HG03432 (cell line): ENCODE measurements at regions not wholly inside any gene's neighbourhood (a gene's known extent, or its start where the extent isn't known, plus 50 kb on each side); places are given as distances from the start of the nearest gene placed in this dataset.

Experiments
- ATAC-seq: cut with Tn5 transposase; IDR thresholded peaks from one replicate; pipeline ENCODE4 v1.9.1; 2021; ENCODE audit warnings: mild to moderate bottlenecking, moderate library complexity; ENCODE audit not compliant: unreplicated experiment

DNA sequence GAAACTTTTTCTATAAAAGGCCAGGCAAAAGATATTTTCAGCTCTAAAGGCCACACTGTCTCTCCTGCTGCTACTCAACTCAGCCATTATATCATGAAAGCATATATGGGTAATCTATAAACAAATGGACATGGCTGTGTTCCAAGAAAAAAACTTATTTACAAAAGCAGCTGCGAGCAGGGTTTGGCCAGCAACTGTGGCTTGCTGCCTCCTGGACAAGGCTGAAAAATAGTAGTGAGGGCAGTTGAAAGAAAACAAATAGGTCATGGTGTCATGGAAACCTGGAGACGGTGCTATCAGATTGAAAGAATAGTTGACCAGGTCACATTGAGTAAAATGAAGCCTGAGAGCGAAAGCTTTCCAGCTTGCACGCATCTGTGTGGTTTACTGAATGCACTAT, 89.2 kb upstream of the LRATD1 start:
- ATAC-seq = no peak

DNA sequence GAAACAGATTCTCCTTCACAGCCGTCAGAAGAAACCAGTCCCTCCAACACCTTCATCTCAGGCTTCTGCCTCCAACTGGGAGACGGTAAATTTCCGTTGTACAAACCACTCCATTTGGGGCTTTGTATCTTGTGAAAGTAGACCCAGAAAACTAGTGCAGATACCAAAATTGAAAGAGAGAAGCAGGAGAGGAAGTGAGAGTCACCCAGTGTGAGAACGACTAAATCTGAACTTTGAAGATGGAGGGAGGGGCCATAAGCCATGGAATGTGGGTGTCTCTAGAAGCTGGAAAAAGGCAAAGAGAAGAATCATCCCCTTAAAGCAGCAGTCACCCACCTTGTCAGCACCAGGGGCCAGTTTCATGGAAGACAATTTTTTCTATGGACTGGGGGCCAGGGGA, 88.3 kb upstream of the LRATD1 start:
- ATAC-seq = no peak

GRCh38 chr2:14547830-14548229, 84.7 kb upstream of the LRATD1 start:
- no peak for ATAC-seq

GRCh38 chr2:14550658-14551057, 81.9 kb upstream of the LRATD1 start:
- no peak for ATAC-seq

- no peak for ATAC-seq
These were observed 81.4 kb upstream of the LRATD1 start for GRCh38 chr2:14551069-14551468.

GRCh38 chr2:14552286-14552685, 80.2 kb upstream of the LRATD1 start:
- ATAC-seq = no peak

DNA sequence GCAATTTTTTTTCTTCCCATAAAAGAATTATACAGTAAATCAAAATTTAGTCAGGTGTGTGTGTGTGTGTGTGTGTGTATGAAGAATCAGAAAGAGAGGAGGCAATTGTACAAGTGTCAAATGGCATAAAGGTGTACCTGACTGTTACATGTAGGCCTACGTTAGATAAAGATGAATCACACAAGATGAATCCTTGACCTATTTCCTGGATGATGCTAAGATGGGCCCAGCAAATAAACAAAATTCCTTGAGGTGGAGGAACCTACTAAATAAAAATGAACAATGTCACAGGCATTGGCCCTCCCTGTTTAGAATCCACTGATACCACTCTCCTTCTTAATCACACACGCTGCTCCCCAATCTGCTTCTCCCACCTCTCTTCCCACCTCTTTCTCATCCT, 79.7 kb upstream of the LRATD1 start:
- no peak for ATAC-seq

GRCh38 chr2:14554849-14555545, 77.5 kb upstream of the LRATD1 start:
- ATAC-seq = no peak

DNA sequence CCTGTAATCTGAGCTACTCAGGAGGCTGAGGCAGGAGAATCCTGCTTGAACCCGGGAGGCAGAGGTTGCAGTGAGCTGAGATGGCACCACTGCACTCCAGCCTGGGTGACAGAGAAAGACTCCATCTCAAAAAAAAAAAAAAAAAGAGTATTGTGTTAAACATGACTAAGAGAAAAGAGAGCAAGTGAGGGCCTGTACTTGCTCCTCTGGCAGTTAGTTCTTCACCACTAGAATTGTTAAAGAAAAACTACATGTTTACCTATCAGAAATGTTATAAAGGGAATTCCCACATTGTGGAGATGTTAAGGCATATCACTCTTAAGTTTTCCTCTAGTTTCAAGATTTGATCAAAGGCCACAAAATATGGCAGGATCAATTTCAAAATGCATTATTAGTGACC, 75.4 kb upstream of the LRATD1 start:
- ATAC-seq = no peak

DNA sequence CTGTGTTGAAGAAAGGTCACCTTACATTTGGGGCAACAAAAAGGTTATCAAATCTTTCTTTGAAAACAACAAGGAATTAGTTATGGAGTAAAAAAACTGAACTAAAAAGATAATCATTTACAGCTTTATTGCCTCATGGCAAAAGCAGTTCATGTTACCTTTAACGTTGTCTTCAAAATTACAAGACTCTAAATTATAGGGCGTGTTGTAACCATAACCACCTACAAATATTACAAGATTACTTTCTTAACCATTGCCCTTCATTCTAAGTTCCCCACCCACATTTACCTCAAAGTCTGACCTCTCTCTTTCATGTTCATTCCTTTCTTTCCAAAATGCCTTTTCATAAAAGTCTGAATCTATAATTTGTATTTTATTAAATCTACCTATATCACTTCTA, 74.6 kb upstream of the LRATD1 start:
- ATAC-seq = no peak

DNA sequence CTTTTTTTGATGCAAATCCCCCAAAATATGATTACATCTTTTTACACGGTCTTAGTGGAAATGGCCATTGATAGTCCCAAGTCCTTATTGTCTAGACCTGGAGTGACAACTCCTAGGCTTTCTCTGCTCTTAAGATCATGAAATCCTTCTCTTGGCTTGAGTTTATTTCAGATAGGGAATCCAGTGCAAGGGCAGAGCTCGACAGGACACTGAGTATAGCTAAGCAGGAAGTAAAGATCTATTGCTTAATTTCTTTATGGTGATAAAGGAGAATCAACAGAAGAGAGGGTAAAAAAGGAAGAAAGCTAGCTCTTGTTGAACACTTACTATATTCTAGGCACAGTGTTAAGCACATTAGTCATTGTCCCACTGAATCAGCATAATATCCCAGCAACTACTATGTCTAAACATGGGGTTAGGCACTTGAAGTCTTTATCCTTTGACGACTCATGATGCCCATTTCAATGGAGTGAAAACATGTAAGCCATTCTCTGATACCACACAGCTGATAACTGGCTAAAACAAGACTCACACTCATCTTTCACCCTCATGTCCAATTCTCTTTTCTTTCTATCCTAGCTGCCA, 74.1 kb upstream of the LRATD1 start:
- ATAC-seq = no peak

DNA sequence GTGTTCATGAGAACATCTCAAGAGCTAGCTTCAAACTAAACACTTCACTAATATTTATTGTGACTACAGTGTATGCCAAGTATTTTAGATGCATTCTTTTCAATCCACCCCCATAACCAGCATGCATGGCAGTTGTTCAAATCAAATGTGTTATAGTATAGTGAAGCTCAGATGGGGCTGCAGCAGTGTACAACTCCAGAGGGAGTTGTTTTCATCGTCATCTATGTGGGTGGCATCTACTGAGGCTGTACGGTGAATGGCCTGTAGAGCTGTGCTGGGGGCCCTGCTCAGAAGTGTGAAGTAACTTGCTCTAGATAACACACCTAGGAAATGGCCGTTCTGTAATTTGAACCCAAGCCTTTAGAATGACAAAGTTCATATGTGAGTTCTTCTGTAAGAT, 71.8 kb upstream of the LRATD1 start:
- no peak for ATAC-seq

GRCh38 chr2:14563324-14563723, 69.2 kb upstream of the LRATD1 start:
- ATAC-seq = no peak

DNA sequence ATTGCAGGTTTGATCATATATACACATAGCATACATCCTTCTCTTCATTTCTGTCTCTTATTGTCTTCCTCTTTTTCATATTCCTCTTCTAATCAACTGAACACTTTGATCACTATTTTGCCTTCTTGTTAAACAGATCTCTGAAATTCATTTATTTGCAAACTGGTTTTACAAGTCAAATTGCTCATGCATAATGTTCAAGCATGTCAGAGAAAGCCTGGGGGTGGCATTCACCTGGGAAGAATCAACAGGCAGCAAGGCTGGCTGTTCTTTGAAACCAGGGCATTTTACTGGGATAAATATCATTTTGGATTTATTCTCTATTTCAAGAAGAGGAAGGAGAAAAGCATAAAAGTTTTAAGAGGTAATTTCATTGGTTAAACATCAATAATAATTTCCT, 66.9 kb upstream of the LRATD1 start:
- ATAC-seq = no peak

DNA sequence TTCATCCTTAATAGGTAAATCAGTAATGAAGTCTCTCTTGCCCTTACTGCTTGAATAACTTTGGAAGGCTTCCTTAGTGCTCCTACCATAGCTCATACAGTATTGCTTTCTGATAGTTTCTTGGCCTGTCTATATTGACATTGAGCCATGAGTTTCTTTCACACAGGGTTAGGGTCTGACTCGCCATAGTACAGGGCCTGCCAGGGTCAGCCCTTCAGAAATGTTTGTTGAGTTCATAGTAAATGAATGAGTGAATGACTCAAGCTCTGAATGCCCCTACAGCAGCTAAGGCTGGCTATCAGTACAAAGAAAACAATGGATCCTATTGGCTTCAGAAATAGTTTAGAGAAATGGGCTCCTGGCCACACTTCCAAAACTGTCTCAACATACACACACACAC, 65.0 kb upstream of the LRATD1 start:
- ATAC-seq = no peak

- no peak for ATAC-seq
These were observed 63.2 kb upstream of the LRATD1 start for GRCh38 chr2:14569294-14569693.

DNA sequence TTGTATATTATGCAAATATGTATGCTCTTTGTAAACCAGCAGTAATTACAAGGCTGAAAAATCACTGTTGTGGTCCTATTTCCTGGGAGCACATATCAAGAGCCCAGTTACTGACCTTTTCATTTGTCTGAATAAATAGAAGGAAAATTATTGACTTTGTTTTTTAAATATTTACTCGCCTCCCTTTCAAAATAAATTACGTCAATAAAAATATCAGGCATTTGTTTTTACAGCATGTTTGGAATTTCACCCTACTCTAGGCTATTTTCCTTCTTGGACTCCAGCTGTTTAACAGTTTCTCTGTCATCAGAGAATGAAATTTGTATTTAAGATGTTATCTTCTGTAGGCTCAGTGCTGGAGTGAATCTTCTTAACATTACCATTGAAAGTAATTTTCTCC, 59.9 kb upstream of the LRATD1 start:
- ATAC-seq = no peak

- ATAC-seq = no peak
These were observed 54.7 kb upstream of the LRATD1 start for GRCh38 chr2:14577843-14578242.
